Suppressor macrophage (primary cell): ENCODE measurements at regions not wholly inside any gene's neighbourhood (a gene's known extent, or its start where the extent isn't known, plus 50 kb on each side); places are given as distances from the start of the nearest gene placed in this dataset.
"Not testable (repeated sequence)": the region's sequence is repeated elsewhere in the genome, so short reads cannot be mapped to it uniquely, and the experiment has no call there.

Source experiments
- DNase-seq, 4 experiments: peaks; one replicate each; pipeline ENCODE4 v3.0.0-alpha.2; 2020 to 2022

DNA sequence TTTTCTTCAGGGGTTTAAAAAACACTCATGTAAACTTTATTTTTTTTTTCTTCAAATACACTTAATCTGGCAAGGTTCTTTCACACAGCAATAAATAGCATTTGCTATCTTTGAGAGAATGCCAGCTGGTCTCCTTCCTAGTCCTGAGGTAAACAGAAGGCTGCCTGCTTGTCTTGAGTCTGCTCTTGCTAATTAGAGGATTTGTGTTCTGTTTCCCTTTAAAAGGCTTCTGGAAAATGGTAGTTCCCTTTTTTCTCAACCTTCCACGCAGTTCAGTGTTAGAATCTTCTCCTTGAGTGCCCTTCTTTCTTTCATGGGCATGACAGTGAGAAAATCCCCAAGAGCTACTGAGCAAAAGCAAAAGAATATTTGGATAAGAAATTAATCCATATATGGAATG, 92.3 kb upstream of the DCN start:
- peak in 1 of 4 experiments; percentile 4 for DNase-seq

DNA sequence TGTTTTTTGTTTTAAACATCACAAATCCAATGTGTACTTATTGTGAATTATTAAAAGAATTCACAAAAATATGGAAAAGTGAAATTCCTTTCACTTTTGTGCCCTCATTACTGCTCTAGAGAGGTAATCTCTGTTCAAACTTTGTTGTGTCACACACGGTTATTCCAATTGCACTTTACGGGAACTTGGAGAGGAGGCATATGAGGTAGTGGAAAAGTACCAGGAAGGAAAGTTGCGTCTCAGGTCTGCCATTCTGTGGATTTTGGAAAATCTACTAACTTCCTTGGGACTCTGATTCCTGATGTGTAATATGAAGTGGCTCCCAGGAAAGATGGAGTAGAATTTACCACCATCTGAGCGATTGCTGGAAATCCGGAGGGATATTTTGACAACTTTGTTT, 90.9 kb upstream of the DCN start:
- DNase-seq = no peak

DNA sequence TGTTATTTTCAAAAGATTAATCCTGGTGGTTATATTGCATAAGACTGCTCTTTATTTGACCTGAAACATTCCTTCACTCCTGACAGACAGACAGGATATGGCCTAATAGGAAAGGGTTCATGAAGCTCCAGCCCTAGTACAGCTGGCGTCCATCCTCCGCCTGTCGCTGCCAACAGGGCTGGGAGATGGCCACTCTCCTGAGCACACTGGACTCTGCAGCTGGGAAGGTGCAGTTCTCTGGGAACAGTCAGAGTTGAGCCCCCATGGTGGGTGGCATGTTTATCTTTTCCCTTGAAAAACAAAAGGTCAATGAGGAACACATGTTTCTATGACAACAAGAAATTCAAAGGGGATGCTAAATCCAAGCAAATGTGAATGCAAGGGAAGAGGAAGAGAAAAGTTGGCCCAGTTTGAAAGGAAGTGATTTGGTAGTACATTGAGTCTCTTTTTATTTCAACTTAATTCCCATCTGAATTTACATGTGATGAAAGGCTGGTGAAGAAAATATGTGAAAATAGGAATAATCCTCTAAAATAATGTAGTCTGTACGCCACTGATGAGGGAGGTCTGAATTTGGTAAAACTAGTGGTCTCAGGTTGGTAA, 89.9 kb upstream of the DCN start:
- DNase-seq = no peak

- no peak for DNase-seq
These were observed 88.6 kb upstream of the DCN start for GRCh38 chr12:91271185-91271584.

DNA sequence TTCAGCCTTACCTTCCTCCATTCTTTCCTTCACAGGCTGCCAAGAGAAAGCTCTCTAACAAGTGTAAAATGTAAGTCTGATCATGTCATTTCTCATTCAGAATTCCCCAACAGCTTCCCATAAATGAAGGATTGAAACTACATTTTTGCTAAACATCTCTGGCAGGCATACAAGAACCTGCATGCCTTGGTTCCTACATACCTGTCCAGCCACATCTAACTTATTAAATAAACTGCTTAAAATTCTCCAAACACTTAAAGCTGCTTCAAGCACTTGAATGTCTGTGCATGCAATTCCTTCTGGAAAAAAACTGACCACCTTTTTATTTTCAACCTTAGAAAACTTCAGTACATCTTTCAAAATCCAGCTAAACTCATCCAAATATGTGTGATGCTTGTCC, 84.4 kb upstream of the DCN start:
- DNase-seq = no peak

DNA sequence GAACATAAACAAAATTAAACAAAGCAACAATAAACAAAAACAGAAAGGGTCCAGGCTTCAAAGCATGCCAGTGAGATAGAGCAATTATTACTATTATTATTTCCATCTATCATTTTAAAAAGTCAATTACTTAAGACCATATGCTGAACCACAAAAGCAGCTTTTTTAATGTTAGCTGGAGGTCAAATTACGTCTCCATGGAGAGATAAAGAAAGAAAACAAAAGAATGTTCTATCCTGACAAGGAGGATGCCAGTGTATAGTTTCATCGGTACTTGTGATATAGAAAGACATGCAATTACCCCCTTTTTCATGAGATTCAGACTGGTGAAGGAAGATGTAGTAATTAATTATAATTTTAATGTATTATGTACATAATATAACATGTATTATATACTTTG, 81.6 kb upstream of the DCN start:
- no peak for DNase-seq

GRCh38 chr12:91261820-91262676, 79.4 kb upstream of the DCN start:
- DNase-seq = no peak

DNA sequence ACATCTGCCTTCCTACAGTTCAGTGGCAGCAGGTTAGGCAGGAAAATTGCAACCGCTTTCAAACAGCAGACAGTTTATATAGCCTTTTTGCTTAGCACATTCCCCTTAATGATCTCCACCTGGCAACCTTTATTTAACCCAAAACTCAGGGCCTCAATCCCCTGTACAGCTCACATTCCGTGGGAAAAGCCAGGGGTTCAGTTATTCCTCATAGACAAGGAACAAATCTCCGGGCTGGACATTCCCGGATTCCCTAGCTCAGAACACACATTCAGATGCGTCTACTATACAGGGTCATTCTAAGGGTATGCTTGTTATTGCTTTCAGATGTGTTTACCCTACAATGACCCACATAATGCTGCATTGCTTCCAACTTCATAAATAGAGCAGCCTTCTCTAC, 73.8 kb upstream of the DCN start:
- no peak for DNase-seq

GRCh38 chr12:91252341-91252740, 69.7 kb upstream of the DCN start:
- no peak for DNase-seq

DNA sequence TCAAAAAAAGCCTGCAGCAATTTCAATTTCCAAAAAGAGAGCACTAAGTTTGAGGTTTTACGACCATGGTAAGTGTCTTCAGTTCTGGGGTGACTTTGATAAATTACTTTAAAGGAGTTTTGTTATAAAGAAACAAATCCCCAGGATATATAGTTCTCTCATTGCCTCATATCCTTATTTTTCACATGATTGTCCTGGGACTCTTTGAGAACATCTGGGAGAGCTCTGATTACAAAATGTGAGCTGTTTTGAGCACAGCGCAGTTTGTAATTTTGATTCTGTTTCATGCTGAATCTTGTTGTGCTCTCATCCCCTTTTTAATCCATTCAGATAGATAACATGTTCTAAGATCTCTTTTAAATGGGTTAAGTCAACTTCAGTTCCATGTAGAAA, 67.7 kb upstream of the DCN start:
- DNase-seq = no peak

DNA sequence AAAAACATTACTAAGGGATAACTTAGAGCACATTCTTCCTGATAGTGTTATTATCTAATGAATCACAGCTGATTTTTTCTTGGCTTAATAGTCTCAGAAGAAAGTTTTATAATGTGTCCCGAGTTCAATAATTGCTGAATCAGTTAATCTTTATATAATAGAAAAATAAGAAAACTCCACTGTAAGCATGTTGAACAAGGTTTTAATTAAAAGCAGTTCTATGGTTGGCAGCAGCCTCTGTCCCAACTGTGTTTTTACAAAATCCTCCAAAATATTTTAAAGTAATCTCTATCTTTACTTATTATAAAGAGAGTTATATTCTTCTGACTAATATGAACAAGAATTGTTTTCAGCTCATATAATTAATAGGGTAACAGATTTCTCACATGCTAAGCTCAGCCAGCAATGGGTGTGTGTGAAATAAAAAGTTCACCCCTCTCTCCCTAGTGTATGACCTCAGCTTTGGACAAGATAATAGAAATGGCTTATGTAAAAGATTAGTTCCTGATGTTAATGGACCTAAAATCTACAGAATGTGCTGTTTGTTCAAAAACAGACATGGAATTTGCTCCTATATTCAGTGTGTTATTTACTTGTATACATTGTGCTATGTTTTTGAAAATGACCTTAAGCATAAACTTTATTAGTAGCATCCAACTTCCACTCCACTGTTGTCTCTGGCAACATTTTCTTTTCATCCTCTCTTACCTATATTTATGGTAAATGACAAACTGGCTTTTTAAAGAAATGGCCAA, 67.1 kb upstream of the DCN start:
- no peak for DNase-seq

GRCh38 chr12:91249054-91249453, 66.4 kb upstream of the DCN start:
- no peak for DNase-seq

GRCh38 chr12:91243177-91243576, 60.6 kb upstream of the DCN start:
- DNase-seq = not testable (repeated sequence)

DNA sequence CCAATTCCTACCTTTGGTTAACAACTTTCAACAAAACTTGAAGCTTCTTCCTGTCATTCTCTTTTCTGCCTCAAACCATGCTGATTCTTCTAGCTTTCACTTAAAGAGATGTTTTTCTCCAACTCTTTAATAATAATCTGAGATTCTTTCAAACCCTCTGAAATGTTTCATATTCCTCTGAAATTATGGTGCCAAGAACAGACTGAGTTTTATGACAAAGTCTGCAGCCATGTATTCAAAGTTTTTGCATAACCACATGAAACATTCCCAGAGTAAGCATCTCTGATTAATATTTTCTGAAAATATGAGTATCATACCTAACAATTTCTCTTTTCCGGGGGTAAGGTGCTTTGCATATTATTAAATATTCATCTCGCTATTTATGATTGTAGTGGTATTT, 59.1 kb upstream of the DCN start:
- DNase-seq = no peak

- no peak for DNase-seq
These were observed 57.9 kb upstream of the DCN start for GRCh38 chr12:91240386-91241095.

DNA sequence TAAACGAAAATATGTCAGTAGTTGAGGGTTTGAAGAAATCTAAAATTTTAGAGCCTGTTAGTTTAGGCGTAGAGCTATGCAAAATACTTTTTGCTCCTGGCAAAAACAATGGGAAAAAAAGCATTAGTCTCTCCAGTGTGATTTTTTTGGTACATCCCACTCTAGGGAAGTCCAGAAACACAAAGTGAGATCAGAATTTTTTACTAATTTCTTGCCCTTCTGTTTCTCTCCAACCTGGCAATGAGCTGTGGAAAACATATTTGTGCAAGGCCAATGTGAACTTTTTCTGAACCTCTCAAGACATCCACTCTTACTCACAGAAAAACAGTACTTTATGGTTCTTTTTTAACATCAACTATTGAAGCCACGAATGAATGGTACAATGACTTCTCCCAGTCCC, 56.9 kb upstream of the DCN start:
- DNase-seq = no peak
